IMR-90 (cell line): ENCODE measurements at regions not wholly inside any gene's neighbourhood (a gene's known extent, or its start where the extent isn't known, plus 50 kb on each side); places are given as distances from the start of the nearest gene placed in this dataset.

Experiments
- ATAC-seq: fragments of 200-7000 bp; cut with Tn5 transposase; 2 replicates; pipeline ENCODE4 v1.9.1; 2020; ENCODE audit warnings: low read depth, mild to moderate bottlenecking, moderate library complexity
- BruUV-seq: library from RNA; stranded (reverse); fragments of 400-500 nt; replicated peaks from 2 replicates; lab custom pipeline; 2021; lab: Mats Ljungman, UMichigan
- CTCF ChIA-PET: fragments of 300-600 bp; formaldehyde crosslinking; extraction: SDS; loops from one replicate; lab custom pipeline; 2021; ENCODE audit warnings: antibody characterized with exemption; lab: Yijun Ruan, JAX
- POLR2A ChIA-PET: fragments of 300-600 bp; sonication (Branson Sonifier 250); formaldehyde crosslinking; loops from one replicate; lab custom pipeline; 2022; ENCODE audit warnings: antibody characterized with exemption; ENCODE audit not compliant: unreplicated experiment; lab: Charles Lee
- DNase-seq: peaks from one replicate; pipeline ENCODE4 v3.0.0; 2013
- H2AFZ ChIP-seq: replicated peaks from 2 replicates; pipeline ENCODE3; 2013; ENCODE audit warnings: low read length, mild to moderate bottlenecking; ENCODE audit not compliant: poor library complexity
- H2AK5ac ChIP-seq: 2 replicates; pipeline ENCODE4 v1.6.1; 2013; ENCODE audit warnings: low read depth, low read length, inconsistent platforms
- H2AK9ac ChIP-seq: replicated peaks from 2 replicates; pipeline ENCODE3; 2013; ENCODE audit warnings: mild to moderate bottlenecking, low read depth, low read length, moderate library complexity; ENCODE audit not compliant: poor library complexity
- H2BK120ac ChIP-seq: 2 replicates; pipeline ENCODE4 v1.6.1; 2013; ENCODE audit warnings: low read depth, low read length, inconsistent platforms
- H2BK15ac ChIP-seq: 3 replicates; pipeline ENCODE4 v1.6.1; 2013; ENCODE audit warnings: low read depth, low read length, inconsistent platforms
- H2BK20ac ChIP-seq: 2 replicates; pipeline ENCODE4 v1.6.1; 2013; ENCODE audit warnings: low read depth, mild to moderate bottlenecking, inconsistent platforms, low read length, moderate library complexity
- H2BK5ac ChIP-seq: 2 replicates; pipeline ENCODE4 v1.6.1; 2013; ENCODE audit warnings: mild to moderate bottlenecking, low read depth, low read length, inconsistent platforms; ENCODE audit not compliant: poor library complexity, severe bottlenecking
- H3K14ac ChIP-seq: replicated peaks from 2 replicates; pipeline ENCODE4 v1.6.1; 2013; ENCODE audit warnings: low read depth, low read length, inconsistent platforms
- H3K18ac ChIP-seq: 2 replicates; pipeline ENCODE4 v1.6.1; 2013; ENCODE audit warnings: low read depth, low read length, control low read depth
- H3K23ac ChIP-seq: 2 replicates; pipeline ENCODE4 v1.6.1; 2013; ENCODE audit warnings: low read depth, low read length, inconsistent platforms
- H3K27ac ChIP-seq: 2 replicates; pipeline ENCODE4 v1.5.1; 2013; ENCODE audit warnings: mild to moderate bottlenecking, control low read depth, low read length; ENCODE audit not compliant: insufficient read depth
- H3K27me3 ChIP-seq: 2 replicates; pipeline ENCODE4 v1.6.1; 2013; ENCODE audit warnings: low read length; ENCODE audit not compliant: control insufficient read depth, insufficient read depth
- H3K36me3 ChIP-seq: 2 replicates; pipeline ENCODE4 v1.6.1; 2013; ENCODE audit warnings: low read length, mixed read lengths; ENCODE audit not compliant: control insufficient read depth, insufficient read depth
- H3K4ac ChIP-seq: 2 replicates; pipeline ENCODE4 v1.6.1; 2013; ENCODE audit warnings: low read depth, low read length, inconsistent platforms
- H3K4me1 ChIP-seq: 2 replicates; pipeline ENCODE4 v1.6.1; 2013; ENCODE audit warnings: low read length, mixed read lengths; ENCODE audit not compliant: control insufficient read depth, insufficient read depth
- H3K4me2 ChIP-seq: 2 replicates; pipeline ENCODE4 v1.6.1; 2013; ENCODE audit warnings: low read depth, mild to moderate bottlenecking, control low read depth, low read length, moderate library complexity
- H3K4me3 ChIP-seq: 2 replicates; pipeline ENCODE4 v1.5.1; 2013; ENCODE audit warnings: low read depth, mild to moderate bottlenecking, control low read depth, low read length, moderate library complexity; ENCODE audit not compliant: insufficient read depth
- H3K56ac ChIP-seq: 2 replicates; pipeline ENCODE4 v1.6.1; 2013; ENCODE audit warnings: low read length, inconsistent platforms; ENCODE audit not compliant: insufficient read depth; ENCODE audit errors: extremely low read depth
- H3K79me1 ChIP-seq, 2 experiments: 2 replicates each; pipeline ENCODE4 v1.6.1; 2013; ENCODE audit warnings: low read length in 2 of 2, inconsistent platforms in 1 of 2, low read depth in 1 of 2
- H3K9ac ChIP-seq: 2 replicates; pipeline ENCODE4 v1.6.1; 2013; ENCODE audit warnings: low read depth, low read length, control low read depth
- H3K9me1 ChIP-seq: 2 replicates; pipeline ENCODE4 v1.6.1; 2013; ENCODE audit warnings: low read length, inconsistent platforms; ENCODE audit not compliant: insufficient read depth
- H3K9me3 ChIP-seq: 2 replicates; pipeline ENCODE4 v1.6.1; 2013; ENCODE audit warnings: low read length; ENCODE audit not compliant: control insufficient read depth, insufficient read depth
- H4K20me1 ChIP-seq: 2 replicates; pipeline ENCODE4 v1.6.1; 2013; ENCODE audit warnings: low read length, inconsistent platforms; ENCODE audit not compliant: insufficient read depth
- H4K5ac ChIP-seq: 2 replicates; pipeline ENCODE4 v1.6.1; 2013; ENCODE audit warnings: mild to moderate bottlenecking, low read depth, low read length, control low read depth
- H4K8ac ChIP-seq, 2 experiments: 2 replicates each; pipeline ENCODE4 v1.6.1; 2013; ENCODE audit warnings: low read depth in 2 of 2, low read length in 2 of 2, control low read depth in 1 of 2, inconsistent platforms in 1 of 2
- H4K91ac ChIP-seq: 2 replicates; pipeline ENCODE4 v1.6.1; 2013; ENCODE audit warnings: low read depth, low read length, inconsistent platforms; ENCODE audit not compliant: insufficient read depth
- ELK1 ChIP-seq: fragments of 150-350 bp; IDR thresholded peaks from 2 replicates; pipeline ENCODE4 v1.6.1; 2016; ENCODE audit warnings: low read depth, mild to moderate bottlenecking, low read length, moderate library complexity, borderline replicate concordance
- FOS ChIP-seq: fragments of 150-350 bp; IDR thresholded peaks from 2 replicates; pipeline ENCODE4 v1.6.1; 2016; ENCODE audit warnings: low read depth, low read length
- MXI1 ChIP-seq: IDR thresholded peaks from 2 replicates; pipeline ENCODE4 v1.6.1; 2012; ENCODE audit warnings: low read depth, mild to moderate bottlenecking, low read length, moderate library complexity, borderline replicate concordance
- RAD21 ChIP-seq: IDR thresholded peaks from 2 replicates; pipeline ENCODE4 v1.6.1; 2012; ENCODE audit warnings: low read length, improper control_type of control experiment
- RFX5 ChIP-seq: IDR thresholded peaks from 2 replicates; pipeline ENCODE4 v1.8.0; 2012; ENCODE audit warnings: low read depth, mild to moderate bottlenecking, low read length, moderate library complexity
- WGBS, 2 experiments: methylation state at CpG; one replicate each; pipeline versions ENCODE4 v1.1.5 to v1.1.7; 2013; ENCODE audit warnings: missing lambda C conversion rate in 2 of 2; ENCODE audit not compliant: insufficient read length in 1 of 2; ENCODE audit errors: extremely low coverage in 2 of 2; 5-methylcytosine and 5-hydroxymethylcytosine counted together
- dilution Hi-C: fragments of 300-500 bp; cut with HindIII; formaldehyde crosslinking; loops from one replicate; pipeline ENCODE4 v1.14.3; 2018; ENCODE audit warnings: low sequenced_read_pairs; ENCODE audit not compliant: unreplicated experiment
- in situ Hi-C: fragments of 300-500 bp; cut with MboI; formaldehyde crosslinking; loops from 3 replicates; pipeline ENCODE4 v1.14.3; 2019; ENCODE audit warnings: low sequenced_read_pairs, inconsistent platforms, mixed read lengths
- intact Hi-C: fragments of 100-400 bp; cut with micrococcal nuclease; formaldehyde crosslinking; loops from 2 replicates; pipeline ENCODE4 v1.10.0; 2022

- Histone ChIP-seq H3K27me3 (no peaks in the 10 kb centered on the region), H2BK20ac (no peak overlapping the region), H3K9me1 (no peaks in the 10 kb centered on the region), H4K91ac (no peak overlapping the region), H3K18ac (no peak overlapping the region), H3K23ac (no peak overlapping the region), H2BK5ac (no peak overlapping the region), H2BK15ac (no peak overlapping the region), H3K9ac (no peak overlapping the region), H3K36me3 (no peaks in the 10 kb centered on the region), H2AK5ac (no peak overlapping the region; the same call in 1 of the 2 replicates), H3K14ac (no peak overlapping the region), H3K27ac (no peak overlapping the region), H4K5ac (no peak overlapping the region), H3K4me1 (peaks cover 2% of the 10 kb centered on the region; the same call in 1 of the 2 replicates), H4K20me1 (no peaks in the 10 kb centered on the region), H3K9me3 (no peaks in the 10 kb centered on the region), H2BK120ac (no peak overlapping the region), H3K56ac (no peak overlapping the region), H4K8ac (no peak overlapping the region), H3K4ac (no peak overlapping the region), H2AFZ (no peak overlapping the region), H3K79me1 (no peaks in the 10 kb centered on the region), H3K4me2 (no peak overlapping the region), H3K4me3 (no peak overlapping the region), H2AK9ac (no peak overlapping the region)
- DNase-seq, result no peak
- dilution Hi-C loops (no loop called here), in situ Hi-C loops (no loop called here), intact Hi-C loops (no loop called here)
- ChIA-PET POLR2A (no interaction called here), CTCF (no interaction called here)
- 95% methylated on average over 2 of the region's 2 CpGs; no CpG with 5 or more reads in 1 of the 2 experiments for WGBS, 2 experiments
- TF ChIP-seq MXI1, result no peak
- no peak for TF ChIP-seq RFX5
- TF ChIP-seq ELK1, result no peak
- no peak for TF ChIP-seq FOS
- TF ChIP-seq RAD21, result no peak
- BruUV-seq, result no TSS peak
- ATAC-seq, result no peak
These were observed 172.7 kb upstream of the ADAMTS9 start for GRCh38 chr3:64860536-64860870.
